ENCODE measurements at regions not wholly inside any gene's neighbourhood (a gene's known extent, or its start where the extent isn't known, plus 50 kb on each side); places are given as distances from the start of the nearest gene placed in this dataset.

- TF ChIP-seq, protein P1, sequence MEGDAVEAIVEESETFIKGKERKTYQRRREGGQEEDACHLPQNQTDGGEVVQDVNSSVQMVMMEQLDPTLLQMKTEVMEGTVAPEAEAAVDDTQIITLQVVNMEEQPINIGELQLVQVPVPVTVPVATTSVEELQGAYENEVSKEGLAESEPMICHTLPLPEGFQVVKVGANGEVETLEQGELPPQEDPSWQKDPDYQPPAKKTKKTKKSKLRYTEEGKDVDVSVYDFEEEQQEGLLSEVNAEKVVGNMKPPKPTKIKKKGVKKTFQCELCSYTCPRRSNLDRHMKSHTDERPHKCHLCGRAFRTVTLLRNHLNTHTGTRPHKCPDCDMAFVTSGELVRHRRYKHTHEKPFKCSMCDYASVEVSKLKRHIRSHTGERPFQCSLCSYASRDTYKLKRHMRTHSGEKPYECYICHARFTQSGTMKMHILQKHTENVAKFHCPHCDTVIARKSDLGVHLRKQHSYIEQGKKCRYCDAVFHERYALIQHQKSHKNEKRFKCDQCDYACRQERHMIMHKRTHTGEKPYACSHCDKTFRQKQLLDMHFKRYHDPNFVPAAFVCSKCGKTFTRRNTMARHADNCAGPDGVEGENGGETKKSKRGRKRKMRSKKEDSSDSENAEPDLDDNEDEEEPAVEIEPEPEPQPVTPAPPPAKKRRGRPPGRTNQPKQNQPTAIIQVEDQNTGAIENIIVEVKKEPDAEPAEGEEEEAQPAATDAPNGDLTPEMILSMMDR (IDR thresholded peaks at IDR 0.05; ENCODE audit: extremely low read depth in 1 of 2, insufficient read depth in 1 of 2, low read depth in 1 of 2, low read length in 2 of 2), result no peak
- TF ChIP-seq MAX (IDR thresholded peaks at IDR 0.05; ENCODE audit: insufficient read depth, insufficient read length) (no peak), POLR2A (IDR thresholded peaks at IDR 0.05; ENCODE audit: low read depth, low read length) (no peak), EZH2 (IDR thresholded peaks at IDR 0.05; ENCODE audit: borderline replicate concordance, low read depth, low read length, severe bottlenecking) (no peak), POLR2AphosphoS5 (IDR thresholded peaks at IDR 0.05; ENCODE audit: insufficient read depth, low read depth, low read length) (no peak), GATA2 (IDR thresholded peaks at IDR 0.05; ENCODE audit: insufficient read depth, insufficient read length, low read depth, low read length) (no peak), MYC (IDR thresholded peaks at IDR 0.05; ENCODE audit: low read depth, low read length) (no peak)
Observed at GRCh38 chr4:19051831-19052230, 1030.3 kb upstream of the LCORL start.

Data from endothelial cell of umbilical vein (primary cell).